Effector memory CD8-positive, alpha-beta T cell (primary cell): ENCODE measurements at regions not wholly inside any gene's neighbourhood (a gene's known extent, or its start where the extent isn't known, plus 50 kb on each side); places are given as distances from the start of the nearest gene placed in this dataset.
"Not testable (repeated sequence)": the region's sequence is repeated elsewhere in the genome, so short reads cannot be mapped to it uniquely, and the experiment has no call there.

Experiments used
- ATAC-seq: fragments of 150-1000 bp; cut with Tn5 transposase; replicated peaks from 2 replicates; pipeline ENCODE4 v1.10.0; 2021; ENCODE audit warnings: mild to moderate bottlenecking, moderate library complexity
- DNase-seq, 3 experiments: peaks; one replicate each; pipeline ENCODE4 v3.0.0; 2021
- H3K27ac Mint-ChIP-seq, 2 donors: one replicate each; pipeline ENCODE4 v1.8.0; 2022; ENCODE audit warnings: mild to moderate bottlenecking in 2 of 2, mixed read lengths in 2 of 2, moderate library complexity in 2 of 2
- H3K27me3 Mint-ChIP-seq, 2 donors: one replicate each; pipeline ENCODE4 v1.8.0; 2022; ENCODE audit warnings: mixed read lengths in 2 of 2
- H3K36me3 Mint-ChIP-seq: one replicate; pipeline ENCODE4 v1.8.0; 2022; ENCODE audit warnings: mild to moderate bottlenecking, moderate library complexity, mixed read lengths; ENCODE audit not compliant: insufficient read depth
- H3K4me1 Mint-ChIP-seq, 2 donors: one replicate each; pipeline ENCODE4 v1.8.0; 2022; ENCODE audit warnings: low read depth in 2 of 2, mixed read lengths in 2 of 2
- H3K4me3 Mint-ChIP-seq, 2 donors: one replicate each; pipeline ENCODE4 v1.8.0; 2022; ENCODE audit warnings: mild to moderate bottlenecking in 2 of 2, mixed read lengths in 2 of 2, moderate library complexity in 2 of 2
- H3K9me3 Mint-ChIP-seq, 2 donors: one replicate each; pipeline ENCODE4 v1.8.0; 2022; ENCODE audit warnings: mixed read lengths in 2 of 2

GRCh38 chr6:2579804-2580570 lies 170.7 kb downstream of the MYLK4 start:
- Mint-ChIP-seq H3K4me1 (no peaks in the 10 kb centered on the region), H3K9me3 (no peaks in the 10 kb centered on the region)
- no peak for DNase-seq

GRCh38 chr6:2579241-2579761 lies 171.4 kb downstream of the MYLK4 start:
- no peak overlapping the region for H3K27ac Mint-ChIP-seq
- ATAC-seq (no peak), DNase-seq (no peak)
- no peak overlapping the region for H3K4me3 Mint-ChIP-seq
- H3K36me3 Mint-ChIP-seq, result no peaks in the 10 kb centered on the region
- no peaks in the 10 kb centered on the region for H3K4me1 Mint-ChIP-seq
- peaks cover 46 to 78% of the 10 kb centered on the region in 2 donors for H3K27me3 Mint-ChIP-seq
- no peaks in the 10 kb centered on the region for H3K9me3 Mint-ChIP-seq

More at GRCh38 chr6:2579804-2580570, 170.7 kb downstream of the MYLK4 start:
- ATAC-seq, result no peak
- Mint-ChIP-seq H3K4me3 (no peak overlapping the region), H3K27me3 (peaks cover 46 to 77% of the 10 kb centered on the region in 2 donors), H3K36me3 (no peaks in the 10 kb centered on the region), H3K27ac (no peak overlapping the region)

GRCh38 chr6:2578767-2579166 lies 172.0 kb downstream of the MYLK4 start:
- no peak for DNase-seq
- Mint-ChIP-seq H3K9me3 (no peaks in the 10 kb centered on the region), H3K27me3 (peaks cover 45 to 76% of the 10 kb centered on the region in 2 donors), H3K4me1 (no peaks in the 10 kb centered on the region), H3K36me3 (no peaks in the 10 kb centered on the region), H3K27ac (no peak overlapping the region), H3K4me3 (no peak overlapping the region)
- ATAC-seq, result no peak

GRCh38 chr6:2576499-2576898 lies 174.2 kb downstream of the MYLK4 start:
- Mint-ChIP-seq H3K9me3 (no peaks in the 10 kb centered on the region), H3K27me3 (peaks cover 39 to 55% of the 10 kb centered on the region in 2 donors), H3K27ac (no peak overlapping the region), H3K4me1 (no peaks in the 10 kb centered on the region), H3K4me3 (no peak overlapping the region), H3K36me3 (peaks cover 3% of the 10 kb centered on the region)
- ATAC-seq (no peak), DNase-seq (no peak)

- no peak for DNase-seq
- Mint-ChIP-seq H3K4me3 (no peak overlapping the region), H3K4me1 (no peaks in the 10 kb centered on the region), H3K36me3 (peaks cover 3% of the 10 kb centered on the region), H3K27me3 (peaks cover 29 to 48% of the 10 kb centered on the region in 2 donors), H3K27ac (no peak overlapping the region), H3K9me3 (no peaks in the 10 kb centered on the region)
- no peak for ATAC-seq
Observed at GRCh38 chr6:2575236-2575635, 175.5 kb downstream of the MYLK4 start.

- not testable (repeated sequence) for H3K27ac Mint-ChIP-seq, H3K4me1 Mint-ChIP-seq, H3K9me3 Mint-ChIP-seq, H3K36me3 Mint-ChIP-seq, DNase-seq, H3K4me3 Mint-ChIP-seq, ATAC-seq
- H3K27me3 Mint-ChIP-seq, result peaks cover 22 to 26% of the 10 kb centered on the region in 2 donors
Observed at GRCh38 chr6:2569420-2569819, 181.3 kb downstream of the MYLK4 start.

GRCh38 chr6:2566048-2566447 lies 184.7 kb downstream of the MYLK4 start:
- peaks cover 2% of the 10 kb centered on the region for H3K36me3 Mint-ChIP-seq
- no peaks in the 10 kb centered on the region for H3K9me3 Mint-ChIP-seq
- ATAC-seq, result no peak
- peaks cover 30 to 43% of the 10 kb centered on the region in 2 donors for H3K27me3 Mint-ChIP-seq
- H3K4me1 Mint-ChIP-seq, result peaks cover 5 to 7% of the 10 kb centered on the region in 2 donors
- no peak for DNase-seq
- no peak overlapping the region for H3K4me3 Mint-ChIP-seq
- H3K27ac Mint-ChIP-seq, result no peak overlapping the region

GRCh38 chr6:2565499-2565898 lies 185.2 kb downstream of the MYLK4 start:
- DNase-seq (no peak), ATAC-seq (no peak)
- H3K9me3 Mint-ChIP-seq, result no peaks in the 10 kb centered on the region
- no peak overlapping the region for H3K27ac Mint-ChIP-seq
- H3K27me3 Mint-ChIP-seq, result peaks cover 32 to 48% of the 10 kb centered on the region in 2 donors
- H3K4me3 Mint-ChIP-seq, result no peak overlapping the region
- peaks cover 5 to 7% of the 10 kb centered on the region in 2 donors for H3K4me1 Mint-ChIP-seq
- H3K36me3 Mint-ChIP-seq, result peaks cover 2% of the 10 kb centered on the region

GRCh38 chr6:2563635-2564034 lies 187.1 kb downstream of the MYLK4 start:
- peaks cover 2% of the 10 kb centered on the region for H3K36me3 Mint-ChIP-seq
- no peak overlapping the region for H3K27ac Mint-ChIP-seq
- ATAC-seq (no peak), DNase-seq (no peak)
- H3K4me3 Mint-ChIP-seq, result no peak overlapping the region
- no peaks in the 10 kb centered on the region for H3K9me3 Mint-ChIP-seq
- peaks cover 39 to 66% of the 10 kb centered on the region in 2 donors for H3K27me3 Mint-ChIP-seq
- peaks cover 5 to 7% of the 10 kb centered on the region in 2 donors for H3K4me1 Mint-ChIP-seq

- Mint-ChIP-seq H3K4me3 (no peak overlapping the region), H3K36me3 (peaks cover 2% of the 10 kb centered on the region), H3K9me3 (no peaks in the 10 kb centered on the region), H3K27ac (no peak overlapping the region), H3K4me1 (peaks cover 5 to 7% of the 10 kb centered on the region in 2 donors), H3K27me3 (peaks cover 40 to 66% of the 10 kb centered on the region in 2 donors)
- ATAC-seq, result no peak
- DNase-seq, result no peak
Observed at GRCh38 chr6:2562721-2563451, 187.8 kb downstream of the MYLK4 start.

- H3K4me1 Mint-ChIP-seq, result peaks cover 5 to 7% of the 10 kb centered on the region in 2 donors
- no peak for DNase-seq
- no peak for ATAC-seq
- H3K27me3 Mint-ChIP-seq, result peaks cover 34 to 72% of the 10 kb centered on the region in 2 donors
- H3K4me3 Mint-ChIP-seq, result no peak overlapping the region
- H3K36me3 Mint-ChIP-seq, result peaks cover 2% of the 10 kb centered on the region
- H3K9me3 Mint-ChIP-seq, result no peaks in the 10 kb centered on the region
- no peak overlapping the region for H3K27ac Mint-ChIP-seq
Observed at GRCh38 chr6:2560917-2561698, 189.6 kb downstream of the MYLK4 start.

GRCh38 chr6:2560140-2560818 lies 190.4 kb downstream of the MYLK4 start:
- H3K9me3 Mint-ChIP-seq, result no peaks in the 10 kb centered on the region
- H3K4me3 Mint-ChIP-seq, result no peak overlapping the region
- no peak overlapping the region for H3K27ac Mint-ChIP-seq
- ATAC-seq (no peak), DNase-seq (no peak)
- H3K36me3 Mint-ChIP-seq, result peaks cover 2% of the 10 kb centered on the region
- peaks cover 5 to 7% of the 10 kb centered on the region in 2 donors for H3K4me1 Mint-ChIP-seq
- peaks cover 41 to 80% of the 10 kb centered on the region in 2 donors for H3K27me3 Mint-ChIP-seq
